GM18909 (cell line): ENCODE measurements at regions not wholly inside any gene's neighbourhood (a gene's known extent, or its start where the extent isn't known, plus 50 kb on each side); places are given as distances from the start of the nearest gene placed in this dataset.
A peak's percentile ranks its signal among the peaks of the same experiment; 100 is the strongest.

Source experiments
- ATAC-seq: cut with Tn5 transposase; IDR thresholded peaks from one replicate; pipeline ENCODE4 v1.9.1; 2021; ENCODE audit warnings: mild to moderate bottlenecking; ENCODE audit not compliant: unreplicated experiment, poor library complexity

GRCh38 chr11:76298255-76298654, 82.7 kb downstream of the THAP12 start:
- ATAC-seq, result no peak

- no peak for ATAC-seq
These were observed 84.0 kb downstream of the THAP12 start for GRCh38 chr11:76296731-76297542.

GRCh38 chr11:76293189-76293631, 86.9 kb upstream of the WNT11 start:
- ATAC-seq, result peak; percentile 62

- ATAC-seq, result no peak
These were observed 86.4 kb upstream of the WNT11 start for GRCh38 chr11:76292583-76293188.

- ATAC-seq, result peak; percentile 42
These were observed 85.5 kb upstream of the WNT11 start for GRCh38 chr11:76291576-76292526.

- no peak for ATAC-seq
These were observed 82.1 kb upstream of the WNT11 start for GRCh38 chr11:76288166-76288980.

GRCh38 chr11:76287227-76287626, 80.9 kb upstream of the WNT11 start:
- no peak for ATAC-seq

- ATAC-seq, result no peak
These were observed 79.2 kb upstream of the WNT11 start for GRCh38 chr11:76285397-76286104.

GRCh38 chr11:76284161-76284560, 77.9 kb upstream of the WNT11 start:
- ATAC-seq, result no peak

- ATAC-seq, result no peak
These were observed 76.7 kb upstream of the WNT11 start for GRCh38 chr11:76282811-76283595.

- ATAC-seq, result no peak
These were observed 75.9 kb upstream of the WNT11 start for GRCh38 chr11:76282172-76282571.

- no peak for ATAC-seq
These were observed 75.2 kb upstream of the WNT11 start for GRCh38 chr11:76281558-76281906.

GRCh38 chr11:76280882-76281557, 74.7 kb upstream of the WNT11 start:
- no peak for ATAC-seq

- no peak for ATAC-seq
These were observed 74.0 kb upstream of the WNT11 start for GRCh38 chr11:76280151-76280881.

GRCh38 chr11:76279646-76280045, 73.3 kb upstream of the WNT11 start:
- ATAC-seq, result no peak

- ATAC-seq, result no peak
These were observed 72.7 kb upstream of the WNT11 start for GRCh38 chr11:76279038-76279437.

GRCh38 chr11:76278526-76278925, 72.2 kb upstream of the WNT11 start:
- ATAC-seq, result no peak
